Karpas-422 (cell line): ENCODE measurements at regions not wholly inside any gene's neighbourhood (a gene's known extent, or its start where the extent isn't known, plus 50 kb on each side); places are given as distances from the start of the nearest gene placed in this dataset.

ENCODE experiments used
- DNase-seq: peaks from one replicate; pipeline ENCODE4 v3.0.0-alpha.2; 2015
- H2AFZ ChIP-seq: fragments of 200-600 bp; sonication (generic); 2 replicates; pipeline ENCODE4 v1.6.1; 2014; ENCODE audit warnings: antibody characterized with exemption, low read length, mixed read lengths
- H3K27ac ChIP-seq: fragments of 200-600 bp; sonication (generic); 2 replicates; pipeline ENCODE4 v1.5.1; 2014; ENCODE audit warnings: mild to moderate bottlenecking, low read length, moderate library complexity
- H3K27me3 ChIP-seq: fragments of 200-600 bp; sonication (generic); 2 replicates; pipeline ENCODE4 v1.6.1; 2014; ENCODE audit warnings: low read length, mixed read lengths
- H3K36me3 ChIP-seq: fragments of 200-600 bp; sonication (generic); 2 replicates; pipeline ENCODE4 v1.6.1; 2014; ENCODE audit warnings: low read length, mixed read lengths; ENCODE audit not compliant: insufficient read depth
- H3K4me1 ChIP-seq: fragments of 200-600 bp; sonication (generic); 2 replicates; pipeline ENCODE4 v1.6.1; 2014; ENCODE audit warnings: mild to moderate bottlenecking, low read length, mixed read lengths
- H3K4me2 ChIP-seq: fragments of 200-600 bp; sonication (generic); 2 replicates; pipeline ENCODE4 v1.6.1; 2014; ENCODE audit warnings: low read length, low read depth, mild to moderate bottlenecking; ENCODE audit not compliant: poor library complexity, severe bottlenecking
- H3K4me3 ChIP-seq: fragments of 200-600 bp; sonication (generic); 2 replicates; pipeline ENCODE4 v1.5.1; 2014; ENCODE audit warnings: mild to moderate bottlenecking, antibody characterized with exemption, low read length, mixed read lengths
- H3K79me2 ChIP-seq: fragments of 200-600 bp; sonication (generic); 2 replicates; pipeline ENCODE4 v1.6.1; 2014; ENCODE audit warnings: mild to moderate bottlenecking, low read length, mixed read lengths
- H3K9ac ChIP-seq: fragments of 200-600 bp; sonication (generic); 2 replicates; pipeline ENCODE4 v1.6.0; 2014; ENCODE audit warnings: low read length
- H3K9me2 ChIP-seq: fragments of 200-600 bp; sonication (generic), shearing (Covaris generic); replicated peaks from 2 replicates; pipeline ENCODE4 v1.6.0; 2014; ENCODE audit warnings: mild to moderate bottlenecking, low read length, moderate library complexity; ENCODE audit not compliant: insufficient read depth
- H3K9me3 ChIP-seq: fragments of 300-700, 200-600 bp; sonication (generic); 2 replicates; pipeline ENCODE4 v1.6.1; 2014; ENCODE audit warnings: low read length, mixed read lengths
- H4K20me1 ChIP-seq: fragments of 200-600 bp; sonication (generic); 2 replicates; pipeline ENCODE4 v1.6.1; 2014; ENCODE audit warnings: mild to moderate bottlenecking, antibody characterized with exemption, low read length, low read depth; ENCODE audit not compliant: insufficient read depth

DNA sequence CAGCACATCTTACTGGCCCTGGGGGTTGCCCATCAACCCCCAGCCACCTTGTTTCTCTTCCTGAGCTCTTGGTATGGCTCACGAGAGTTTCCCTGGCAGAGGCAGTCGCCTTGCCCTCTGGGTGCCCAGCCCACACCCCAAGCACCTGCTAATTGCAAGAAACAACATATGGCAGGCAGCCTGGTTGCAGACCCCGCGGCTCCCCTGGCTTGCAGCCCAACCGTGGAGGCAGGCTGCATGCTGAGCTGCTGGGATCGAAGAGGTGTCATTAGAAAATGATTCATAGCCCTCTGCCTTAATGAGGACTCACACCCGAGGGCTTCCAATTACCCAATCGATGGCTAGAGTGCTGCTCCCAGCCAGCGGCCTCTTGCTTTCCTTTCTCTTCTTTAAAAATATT, 115.7 kb downstream of the TMEM114 start:
- Histone ChIP-seq H2AFZ (no peak overlapping the region), H3K4me1 (no peaks in the 10 kb centered on the region), H3K9me3 (no peaks in the 10 kb centered on the region), H3K4me2 (no peak overlapping the region), H3K36me3 (no peaks in the 10 kb centered on the region), H4K20me1 (no peaks in the 10 kb centered on the region), H3K27me3 (no peaks in the 10 kb centered on the region), H3K9me2 (no peaks in the 10 kb centered on the region), H3K27ac (no peak overlapping the region), H3K9ac (no peak overlapping the region), H3K4me3 (no peak overlapping the region), H3K79me2 (no peaks in the 10 kb centered on the region)
- DNase-seq: no peak

DNA sequence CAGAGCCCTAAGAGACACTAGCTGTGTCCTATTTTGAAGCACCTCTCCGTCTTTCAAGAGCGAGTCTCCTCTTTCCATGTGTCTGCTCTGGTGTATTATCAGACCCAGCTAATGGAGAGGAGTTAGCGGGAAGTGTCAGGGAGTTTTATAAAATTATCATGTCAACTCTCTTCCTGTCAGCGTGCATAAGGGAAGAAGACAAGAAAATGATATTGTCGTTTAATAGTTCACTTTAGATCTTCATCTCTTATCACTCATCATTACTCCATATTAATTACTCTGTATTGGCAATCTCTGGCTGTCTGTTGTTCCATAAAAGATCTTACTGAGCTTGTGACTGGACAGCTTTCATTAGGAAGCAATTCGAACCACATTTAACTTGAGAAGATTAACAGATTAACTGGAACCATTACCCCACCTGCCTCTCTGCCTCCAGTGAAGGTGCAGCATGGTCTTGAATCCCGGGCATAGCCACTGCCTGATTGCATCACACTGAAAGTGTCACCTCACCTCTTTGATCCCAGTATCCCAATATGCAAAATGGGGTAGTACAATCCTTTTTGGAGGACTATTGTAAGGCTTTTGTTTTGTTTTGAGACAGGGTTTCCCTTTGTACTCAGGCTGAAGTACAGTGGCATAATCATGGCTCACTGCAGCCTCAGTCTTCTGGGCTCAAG, 121.1 kb downstream of the TMEM114 start:
- H3K9me2 ChIP-seq: no peaks in the 10 kb centered on the region
- no peaks in the 10 kb centered on the region for H3K27me3 ChIP-seq
- H3K4me3 ChIP-seq: no peak overlapping the region
- H4K20me1 ChIP-seq: no peaks in the 10 kb centered on the region
- H3K9me3 ChIP-seq: no peaks in the 10 kb centered on the region
- no peaks in the 10 kb centered on the region for H3K4me1 ChIP-seq
- no peak for DNase-seq
- no peaks in the 10 kb centered on the region for H3K36me3 ChIP-seq
- H3K27ac ChIP-seq: no peak overlapping the region
- no peak overlapping the region for H2AFZ ChIP-seq
- no peaks in the 10 kb centered on the region for H3K79me2 ChIP-seq
- no peak overlapping the region for H3K9ac ChIP-seq
- no peak overlapping the region for H3K4me2 ChIP-seq

DNA sequence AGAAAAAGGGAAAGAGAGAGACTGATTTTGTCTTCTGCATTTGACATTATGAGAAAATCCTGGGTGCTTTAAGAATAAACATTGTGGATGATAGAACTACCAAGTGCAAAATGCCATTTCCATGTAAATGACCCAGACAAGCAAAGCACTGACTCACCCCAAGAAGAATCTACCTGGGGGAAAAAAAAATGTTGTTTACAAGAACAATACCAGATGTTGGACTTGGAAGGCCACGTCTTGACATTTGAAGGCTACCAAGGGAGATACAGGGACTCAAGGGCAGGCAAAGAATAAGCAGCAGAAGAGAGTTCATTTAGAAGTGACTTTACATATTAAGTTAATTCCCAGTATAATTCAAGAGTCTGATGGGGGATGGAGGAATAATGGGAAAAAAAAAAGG, 125.3 kb downstream of the TMEM114 start:
- Histone ChIP-seq H3K9ac (no peak overlapping the region), H3K36me3 (no peaks in the 10 kb centered on the region), H3K4me2 (no peak overlapping the region), H3K9me2 (no peaks in the 10 kb centered on the region), H3K9me3 (no peaks in the 10 kb centered on the region), H3K4me3 (no peak overlapping the region), H2AFZ (no peak overlapping the region), H3K27ac (no peak overlapping the region), H3K27me3 (no peaks in the 10 kb centered on the region), H3K4me1 (no peaks in the 10 kb centered on the region), H3K79me2 (no peaks in the 10 kb centered on the region), H4K20me1 (no peaks in the 10 kb centered on the region)
- DNase-seq: no peak

DNA sequence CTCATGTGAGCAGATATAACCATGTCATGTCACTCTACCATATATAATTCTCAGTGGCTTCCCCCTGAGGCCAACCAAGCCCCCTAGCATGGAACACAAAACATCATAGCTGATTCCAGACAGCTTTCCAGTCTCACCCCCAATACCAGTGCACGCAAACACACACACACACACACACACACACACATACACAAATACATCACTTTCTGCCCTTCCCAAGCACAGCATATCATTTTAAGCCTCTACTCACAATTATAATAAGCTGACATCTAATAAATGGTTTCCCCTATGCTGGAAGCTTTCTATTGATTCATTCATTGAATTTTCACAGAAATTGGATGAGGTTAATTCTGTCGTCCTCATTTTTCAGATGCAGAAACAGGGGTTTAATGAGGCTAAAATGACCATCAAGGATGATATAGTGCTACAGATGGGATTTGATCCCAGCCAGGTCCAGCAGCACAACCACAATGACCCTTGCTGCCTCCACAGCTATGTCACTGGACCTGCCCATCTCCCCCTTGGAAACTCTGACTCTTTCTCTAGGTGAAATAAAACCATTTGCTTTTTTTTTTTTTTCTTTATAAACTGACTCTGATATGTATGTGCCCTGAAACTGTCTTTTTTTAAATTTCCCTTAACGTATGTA, 131.1 kb downstream of the TMEM114 start:
- no peaks in the 10 kb centered on the region for H3K9me3 ChIP-seq
- H3K4me2 ChIP-seq: no peak overlapping the region
- no peaks in the 10 kb centered on the region for H3K79me2 ChIP-seq
- H4K20me1 ChIP-seq: no peaks in the 10 kb centered on the region
- H3K9me2 ChIP-seq: no peaks in the 10 kb centered on the region
- H3K4me1 ChIP-seq: no peaks in the 10 kb centered on the region
- H3K4me3 ChIP-seq: no peak overlapping the region
- H3K27me3 ChIP-seq: no peaks in the 10 kb centered on the region
- H3K27ac ChIP-seq: no peak overlapping the region
- H3K9ac ChIP-seq: no peak overlapping the region
- no peaks in the 10 kb centered on the region for H3K36me3 ChIP-seq
- DNase-seq: no peak
- H2AFZ ChIP-seq: no peak overlapping the region

DNA sequence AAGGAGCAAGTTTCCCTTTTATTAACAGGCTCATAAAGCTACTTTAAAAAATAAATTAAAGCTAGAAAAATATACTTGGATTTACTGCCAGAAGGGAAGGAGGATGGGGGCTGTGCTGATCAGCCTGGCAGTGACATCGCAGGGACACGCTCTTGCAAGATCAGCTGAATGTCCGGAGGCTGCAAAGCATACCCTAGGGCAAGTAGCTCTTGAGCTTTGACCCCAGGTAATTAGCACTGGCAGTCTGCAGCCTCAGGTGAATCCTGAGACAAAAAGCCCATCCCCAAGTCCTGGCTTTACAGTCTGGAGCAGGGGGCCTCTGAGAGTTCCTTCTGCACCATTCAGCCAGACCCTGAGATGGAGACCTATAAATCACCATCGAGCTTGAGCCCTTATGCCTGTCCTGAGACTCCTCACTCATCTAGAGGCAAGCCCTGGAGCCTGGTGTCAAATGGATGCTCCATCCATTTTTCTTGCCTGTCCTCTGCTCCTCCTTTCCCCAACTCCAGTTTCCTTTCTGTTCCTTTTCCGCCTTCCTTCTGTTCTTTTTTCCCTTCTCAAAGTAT, 131.7 kb downstream of the TMEM114 start:
- H3K9me3 ChIP-seq: no peaks in the 10 kb centered on the region
- no peak for DNase-seq
- H3K4me1 ChIP-seq: no peaks in the 10 kb centered on the region
- no peak overlapping the region for H3K27ac ChIP-seq
- no peaks in the 10 kb centered on the region for H3K79me2 ChIP-seq
- no peaks in the 10 kb centered on the region for H3K36me3 ChIP-seq
- H3K4me3 ChIP-seq: no peak overlapping the region
- H4K20me1 ChIP-seq: no peaks in the 10 kb centered on the region
- H3K27me3 ChIP-seq: no peaks in the 10 kb centered on the region
- no peak overlapping the region for H3K4me2 ChIP-seq
- no peak overlapping the region for H3K9ac ChIP-seq
- no peak overlapping the region for H2AFZ ChIP-seq
- no peaks in the 10 kb centered on the region for H3K9me2 ChIP-seq

DNA sequence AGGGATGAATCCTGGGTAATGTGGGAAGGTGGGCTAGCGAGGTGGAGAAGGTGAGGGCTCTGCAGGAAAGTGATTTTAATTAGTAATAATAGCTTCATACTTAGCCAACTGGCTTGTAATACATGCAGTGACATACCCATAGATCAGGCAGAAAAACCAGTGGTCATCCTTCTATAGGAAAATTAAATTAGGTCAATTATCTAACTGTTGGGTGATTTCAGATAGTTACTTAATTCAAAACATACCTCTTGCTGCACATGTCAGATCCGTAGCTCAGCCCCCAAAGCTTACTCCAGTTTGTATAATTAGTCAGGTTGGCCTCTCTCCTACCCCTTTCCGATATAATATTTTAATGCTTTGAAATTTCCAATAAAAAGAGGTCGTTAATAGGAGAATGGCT, 137.0 kb downstream of the TMEM114 start:
- H3K4me2 ChIP-seq: no peak overlapping the region
- H2AFZ ChIP-seq: no peak overlapping the region
- H3K4me3 ChIP-seq: no peak overlapping the region
- no peaks in the 10 kb centered on the region for H4K20me1 ChIP-seq
- H3K4me1 ChIP-seq: no peaks in the 10 kb centered on the region
- H3K9ac ChIP-seq: no peak overlapping the region
- H3K9me3 ChIP-seq: no peaks in the 10 kb centered on the region
- H3K9me2 ChIP-seq: no peaks in the 10 kb centered on the region
- H3K27me3 ChIP-seq: no peaks in the 10 kb centered on the region
- DNase-seq: no peak
- no peaks in the 10 kb centered on the region for H3K36me3 ChIP-seq
- H3K27ac ChIP-seq: no peak overlapping the region
- H3K79me2 ChIP-seq: no peaks in the 10 kb centered on the region

DNA sequence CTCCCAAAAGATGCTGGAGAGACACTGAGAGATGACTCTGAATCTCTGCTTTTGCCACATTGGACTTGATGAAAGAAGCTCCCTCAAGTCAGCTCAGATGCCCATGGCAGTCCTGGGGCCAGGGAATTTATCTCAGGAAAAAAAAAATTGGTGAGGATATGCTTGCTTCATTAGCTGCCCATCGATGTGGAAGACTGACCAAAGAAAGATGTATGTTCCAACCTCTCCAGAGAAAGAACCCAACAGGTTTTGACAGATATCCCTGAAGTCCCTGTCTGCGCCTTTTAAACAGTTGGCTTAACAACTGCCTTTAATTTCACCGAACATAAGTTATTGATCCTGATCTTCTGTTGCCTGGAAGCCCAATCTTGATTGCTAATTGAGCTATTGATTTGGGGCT, 137.4 kb downstream of the TMEM114 start:
- H3K9me3 ChIP-seq: no peaks in the 10 kb centered on the region
- H3K9ac ChIP-seq: no peak overlapping the region
- H4K20me1 ChIP-seq: no peaks in the 10 kb centered on the region
- H3K36me3 ChIP-seq: no peaks in the 10 kb centered on the region
- H3K9me2 ChIP-seq: no peaks in the 10 kb centered on the region
- no peak overlapping the region for H2AFZ ChIP-seq
- H3K27ac ChIP-seq: no peak overlapping the region
- H3K4me3 ChIP-seq: no peak overlapping the region
- H3K27me3 ChIP-seq: no peaks in the 10 kb centered on the region
- no peak overlapping the region for H3K4me2 ChIP-seq
- no peaks in the 10 kb centered on the region for H3K79me2 ChIP-seq
- no peak for DNase-seq
- H3K4me1 ChIP-seq: no peaks in the 10 kb centered on the region

DNA sequence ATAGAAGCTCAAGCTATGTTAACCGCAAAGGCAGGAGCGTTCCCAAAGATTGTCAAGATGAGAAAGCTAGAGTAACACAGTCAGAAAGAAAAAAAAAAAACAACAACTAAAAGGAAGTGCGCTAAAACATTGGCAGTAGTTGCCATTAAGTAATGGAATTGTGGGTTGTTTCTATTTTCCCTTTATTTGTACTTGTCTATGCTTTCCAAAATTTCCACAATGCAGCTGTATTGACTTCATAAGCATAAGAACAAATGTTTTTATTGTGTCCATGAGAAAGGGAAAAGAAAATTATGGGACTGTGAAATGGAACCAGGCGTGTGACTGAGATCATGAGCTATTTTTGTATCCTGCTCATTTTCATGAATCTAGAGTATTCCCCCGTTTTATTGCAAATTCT, 153.4 kb downstream of the TMEM114 start:
- no peak overlapping the region for H2AFZ ChIP-seq

More for the DNA sequence above, 153.4 kb downstream of the TMEM114 start:
- no peaks in the 10 kb centered on the region for H4K20me1 ChIP-seq
- no peaks in the 10 kb centered on the region for H3K36me3 ChIP-seq
- H3K9me3 ChIP-seq: no peaks in the 10 kb centered on the region
- H3K4me3 ChIP-seq: no peak overlapping the region
- no peaks in the 10 kb centered on the region for H3K9me2 ChIP-seq
- H3K27me3 ChIP-seq: no peaks in the 10 kb centered on the region
- H3K27ac ChIP-seq: no peak overlapping the region
- no peak for DNase-seq
- no peaks in the 10 kb centered on the region for H3K79me2 ChIP-seq
- H3K9ac ChIP-seq: no peak overlapping the region
- no peaks in the 10 kb centered on the region for H3K4me1 ChIP-seq
- no peak overlapping the region for H3K4me2 ChIP-seq
